Breast epithelium (tissue), 3 donors: ENCODE measurements at regions not wholly inside any gene's neighbourhood (a gene's known extent, or its start where the extent isn't known, plus 50 kb on each side); places are given as distances from the start of the nearest gene placed in this dataset.

Source experiments
- CTCF ChIP-seq, 3 donors: fragments of 450-650 bp; IDR thresholded peaks; one replicate each; pipeline ENCODE4 v1.5.1; 2016 to 2017; ENCODE audit warnings: antibody characterized with exemption in 3 of 3, mild to moderate bottlenecking in 3 of 3, moderate library complexity in 3 of 3
- POLR2A ChIP-seq: fragments of 450-650 bp; IDR thresholded peaks from one replicate; pipeline ENCODE4 v1.6.1; 2016; ENCODE audit warnings: antibody characterized with exemption, mild to moderate bottlenecking, moderate library complexity

GRCh38 chr4:115763051-115763450 lies 649.6 kb upstream of the NDST4 start:
- no peak for TF ChIP-seq CTCF (IDR thresholded peaks at IDR 0.05)
- TF ChIP-seq POLR2A = no peak
